Tibial nerve (tissue), 4 donors: ENCODE measurements at regions not wholly inside any gene's neighbourhood (a gene's known extent, or its start where the extent isn't known, plus 50 kb on each side); places are given as distances from the start of the nearest gene placed in this dataset.
"Not testable (repeated sequence)": the region's sequence is repeated elsewhere in the genome, so short reads cannot be mapped to it uniquely, and the experiment has no call there.

Experiments used
- DNase-seq, 2 donors: peaks; one replicate each; pipeline ENCODE4 v3.0.0-alpha.2; 2019; ENCODE audit warnings: low spot score in 2 of 2
- H3K27ac ChIP-seq, 4 donors: fragments of 200-600 bp; sonication (generic) in 3 of 4; one replicate each; pipeline ENCODE4 v1.5.1; 2017 to 2019; ENCODE audit warnings: mild to moderate bottlenecking in 1 of 4
- H3K27me3 ChIP-seq, 2 donors: fragments of 200-600 bp; sonication (generic) in 1 of 2; one replicate each; pipeline versions ENCODE4 v1.5.1 to v1.6.0; 2017 to 2019
- H3K36me3 ChIP-seq, 3 donors: fragments of 200-600 bp; sonication (generic); one replicate each; pipeline ENCODE4 v1.5.1; 2018 to 2019
- H3K4me1 ChIP-seq, 4 donors: fragments of 200-600 bp; sonication (generic) in 3 of 4; one replicate each; pipeline ENCODE4 v1.5.1; 2017 to 2019
- H3K4me3 ChIP-seq, 4 donors: fragments of 200-600 bp; sonication (generic) in 3 of 4; one replicate each; pipeline ENCODE4 v1.5.1; 2017 to 2019; ENCODE audit warnings: mild to moderate bottlenecking in 1 of 4, moderate library complexity in 1 of 4
- H3K9me3 ChIP-seq, 4 donors: fragments of 200-600 bp; sonication (generic) in 3 of 4; one replicate each; pipeline ENCODE4 v1.5.1; 2017 to 2019
- EP300 ChIP-seq, 2 donors: sonication (generic); formaldehyde crosslinking; IDR thresholded peaks; one replicate each; pipeline ENCODE4 v1.6.1; 2017; ENCODE audit warnings: antibody characterized with exemption in 2 of 2, mild to moderate bottlenecking in 1 of 2
- POLR2A ChIP-seq, 2 donors: fragments of 450-650 bp; IDR thresholded peaks; one replicate each; pipeline ENCODE4 v1.6.1; 2017; ENCODE audit warnings: antibody characterized with exemption in 2 of 2, mild to moderate bottlenecking in 2 of 2, moderate library complexity in 2 of 2
- WGBS, 2 donors: methylation state at CpG; one replicate each; pipeline ENCODE4 v1.1.5; 2018; 5-methylcytosine and 5-hydroxymethylcytosine counted together
- TF ChIP-seq, protein P1 (sequence below), 5 experiments: fragments of 200-600 bp in 3 of 5; fragments of 450-650 bp in 2 of 5; sonication (generic) in 3 of 5; IDR thresholded peaks; one replicate each; pipeline ENCODE4 v1.5.1; 2016 to 2019; ENCODE audit warnings: antibody characterized with exemption in 5 of 5, mild to moderate bottlenecking in 3 of 5, moderate library complexity in 2 of 5

DNA sequence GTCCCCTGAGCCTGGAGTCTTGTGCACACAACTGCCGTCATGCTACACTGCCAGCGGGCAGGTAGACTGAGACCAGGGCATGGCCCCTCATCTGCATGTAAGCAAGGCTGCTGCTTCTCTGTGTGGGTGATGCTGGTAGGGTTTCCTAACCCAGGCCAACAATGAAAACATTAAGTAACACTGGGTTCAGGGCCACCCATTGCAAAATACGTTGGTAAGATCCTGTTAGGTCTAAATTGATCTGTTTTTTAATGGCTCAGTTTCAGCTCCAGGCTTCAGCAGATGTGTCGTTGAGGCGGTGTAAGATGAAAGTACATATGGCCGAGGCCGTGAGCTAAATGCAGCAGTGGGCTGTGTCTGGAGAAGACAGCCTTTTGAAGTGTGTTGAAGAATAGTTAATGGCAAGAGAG lies 383.4 kb downstream of the IRS2 start:
- 65 to 75% methylated on average over 7 of the region's 7 CpGs for WGBS, 2 donors
- no peak for DNase-seq
- H3K27me3 ChIP-seq = no peaks in the 10 kb centered on the region
- no peaks in the 10 kb centered on the region for H3K4me1 ChIP-seq
- TF ChIP-seq EP300 (IDR thresholded peaks at IDR 0.05) (no peak), POLR2A (IDR thresholded peaks at IDR 0.05) (no peak)
- TF ChIP-seq, protein P1, sequence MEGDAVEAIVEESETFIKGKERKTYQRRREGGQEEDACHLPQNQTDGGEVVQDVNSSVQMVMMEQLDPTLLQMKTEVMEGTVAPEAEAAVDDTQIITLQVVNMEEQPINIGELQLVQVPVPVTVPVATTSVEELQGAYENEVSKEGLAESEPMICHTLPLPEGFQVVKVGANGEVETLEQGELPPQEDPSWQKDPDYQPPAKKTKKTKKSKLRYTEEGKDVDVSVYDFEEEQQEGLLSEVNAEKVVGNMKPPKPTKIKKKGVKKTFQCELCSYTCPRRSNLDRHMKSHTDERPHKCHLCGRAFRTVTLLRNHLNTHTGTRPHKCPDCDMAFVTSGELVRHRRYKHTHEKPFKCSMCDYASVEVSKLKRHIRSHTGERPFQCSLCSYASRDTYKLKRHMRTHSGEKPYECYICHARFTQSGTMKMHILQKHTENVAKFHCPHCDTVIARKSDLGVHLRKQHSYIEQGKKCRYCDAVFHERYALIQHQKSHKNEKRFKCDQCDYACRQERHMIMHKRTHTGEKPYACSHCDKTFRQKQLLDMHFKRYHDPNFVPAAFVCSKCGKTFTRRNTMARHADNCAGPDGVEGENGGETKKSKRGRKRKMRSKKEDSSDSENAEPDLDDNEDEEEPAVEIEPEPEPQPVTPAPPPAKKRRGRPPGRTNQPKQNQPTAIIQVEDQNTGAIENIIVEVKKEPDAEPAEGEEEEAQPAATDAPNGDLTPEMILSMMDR (IDR thresholded peaks at IDR 0.05) = no peak
- H3K4me3 ChIP-seq = no peak overlapping the region
- H3K27ac ChIP-seq = no peak overlapping the region
- H3K9me3 ChIP-seq = no peaks in the 10 kb centered on the region
- no peaks in the 10 kb centered on the region for H3K36me3 ChIP-seq

DNA sequence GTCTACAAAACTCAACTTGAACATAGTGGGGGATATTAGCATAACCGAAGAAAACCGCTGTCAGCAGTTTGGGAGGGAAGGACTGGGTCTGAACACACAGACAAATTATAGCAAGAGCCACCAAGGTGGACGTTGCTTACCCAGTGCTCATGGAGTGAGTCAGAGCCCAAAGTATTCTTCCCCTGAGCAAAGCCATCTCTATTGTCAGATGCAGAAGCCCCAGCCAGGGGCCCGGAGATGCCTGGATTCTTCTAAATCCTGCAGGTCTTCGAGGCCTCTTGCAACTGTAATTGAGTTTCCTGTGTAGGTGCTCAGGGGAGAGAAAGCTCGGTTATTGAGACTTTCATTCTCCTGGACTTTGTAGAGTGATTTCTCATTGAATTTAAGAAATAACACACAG lies 384.5 kb downstream of the IRS2 start:
- Histone ChIP-seq H3K27me3 (no peaks in the 10 kb centered on the region), H3K36me3 (no peaks in the 10 kb centered on the region), H3K27ac (no peak overlapping the region), H3K4me3 (no peak overlapping the region), H3K4me1 (no peaks in the 10 kb centered on the region), H3K9me3 (no peaks in the 10 kb centered on the region)
- TF ChIP-seq POLR2A (IDR thresholded peaks at IDR 0.05) (no peak), EP300 (IDR thresholded peaks at IDR 0.05) (no peak)
- TF ChIP-seq, protein P1 (IDR thresholded peaks at IDR 0.05) = no peak
- WGBS, 2 donors = 82 to 90% methylated on average over 6 of the region's 6 CpGs
- no peak for DNase-seq

DNA sequence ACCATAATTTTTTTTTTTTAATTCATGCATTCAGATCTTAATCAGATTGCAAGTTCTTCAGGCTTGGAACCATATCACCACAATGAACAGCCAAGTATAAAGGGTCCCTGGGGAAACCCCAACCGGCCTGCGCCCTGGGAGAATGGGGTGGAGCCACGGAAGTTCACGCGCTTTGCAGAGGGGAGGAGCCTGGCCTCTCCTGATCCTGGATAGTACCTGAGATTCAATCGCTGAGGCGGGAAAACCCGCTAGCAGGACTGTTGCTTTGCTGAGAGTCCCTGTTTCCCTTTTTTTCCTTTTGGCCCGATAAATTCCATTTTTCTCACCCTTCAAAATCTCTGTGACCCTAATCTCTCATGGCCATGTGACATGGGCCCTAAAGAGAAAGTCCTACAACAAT lies 385.1 kb downstream of the IRS2 start:
- Histone ChIP-seq H3K27me3 (no peaks in the 10 kb centered on the region), H3K36me3 (no peaks in the 10 kb centered on the region), H3K9me3 (no peaks in the 10 kb centered on the region), H3K4me1 (no peaks in the 10 kb centered on the region), H3K27ac (no peak overlapping the region), H3K4me3 (no peak overlapping the region)
- 79 to 80% methylated on average over 9 of the region's 9 CpGs for WGBS, 2 donors
- DNase-seq = no peak
- no peak for TF ChIP-seq EP300 (IDR thresholded peaks at IDR 0.05)
- no peak for TF ChIP-seq POLR2A (IDR thresholded peaks at IDR 0.05)
- TF ChIP-seq, protein P1 (IDR thresholded peaks at IDR 0.05) = no peak

DNA sequence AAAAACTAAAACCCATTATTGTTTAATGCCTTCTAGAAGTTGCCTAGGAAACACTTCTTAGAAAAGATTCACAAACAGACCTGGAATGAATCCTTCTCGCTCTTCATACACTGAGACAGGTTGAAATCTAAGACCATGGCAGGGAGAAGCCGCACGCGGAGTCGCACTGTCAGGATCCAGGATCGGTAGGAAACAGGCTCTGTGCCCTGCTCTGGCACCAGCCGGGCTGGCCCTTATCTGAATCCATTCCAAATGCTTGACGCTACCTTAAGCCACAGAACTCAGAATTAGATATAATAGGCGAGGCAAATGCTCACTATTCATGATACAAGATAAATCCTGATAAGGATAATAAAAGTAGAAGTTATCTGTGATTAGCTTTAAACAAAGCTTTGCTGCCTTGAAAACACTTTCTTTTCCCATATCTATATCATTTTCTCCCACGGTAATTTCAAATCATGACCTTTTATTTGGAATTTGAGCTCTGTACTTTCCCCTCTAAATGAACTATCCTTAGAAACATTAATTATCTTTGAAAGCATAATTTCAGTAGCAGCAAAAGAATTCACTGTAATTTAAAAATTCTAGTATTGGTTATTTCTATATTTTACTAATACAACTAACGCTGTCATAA lies 385.6 kb downstream of the IRS2 start:
- no peak for DNase-seq
- Histone ChIP-seq H3K27me3 (no peaks in the 10 kb centered on the region), H3K4me1 (no peaks in the 10 kb centered on the region), H3K36me3 (no peaks in the 10 kb centered on the region), H3K9me3 (no peaks in the 10 kb centered on the region), H3K4me3 (peak overlapping the region in 1 of 4 donors; percentile 9), H3K27ac (peak overlapping the region in 1 of 4 donors; percentile 40)
- 86 to 90% methylated on average over 11 of the region's 11 CpGs for WGBS, 2 donors
- TF ChIP-seq EP300 (IDR thresholded peaks at IDR 0.05) = no peak
- TF ChIP-seq POLR2A (IDR thresholded peaks at IDR 0.05) = no peak
- TF ChIP-seq, protein P1 (IDR thresholded peaks at IDR 0.05) = no peak

DNA sequence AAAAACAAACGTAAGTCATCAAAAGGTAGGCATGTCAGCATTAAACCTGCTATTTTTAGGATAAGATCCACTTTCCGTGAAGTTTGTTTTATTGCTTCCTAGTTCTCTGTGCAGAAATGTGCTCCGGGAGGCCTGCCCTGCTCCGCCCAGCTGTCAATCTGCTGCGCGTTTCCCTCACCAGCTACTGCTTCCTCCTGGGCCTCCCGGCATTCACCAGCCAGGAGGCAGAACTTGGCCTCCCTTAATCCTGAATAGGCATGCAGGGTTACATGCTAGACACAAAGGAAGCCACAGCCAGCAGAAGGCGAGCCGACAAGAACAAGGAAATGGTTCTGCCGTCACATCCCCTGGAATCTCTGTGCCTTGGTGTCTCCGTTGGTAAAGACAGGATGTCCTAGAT lies 386.2 kb downstream of the IRS2 start:
- Histone ChIP-seq H3K27me3 (no peaks in the 10 kb centered on the region), H3K9me3 (no peaks in the 10 kb centered on the region), H3K4me1 (no peaks in the 10 kb centered on the region), H3K36me3 (no peaks in the 10 kb centered on the region), H3K4me3 (peak overlapping the region in 1 of 4 donors; percentile 9), H3K27ac (peak overlapping the region in 1 of 4 donors; percentile 40)
- WGBS, 2 donors = 69 to 71% methylated on average over 11 of the region's 11 CpGs
- no peak for DNase-seq
- TF ChIP-seq POLR2A (IDR thresholded peaks at IDR 0.05) (no peak), EP300 (IDR thresholded peaks at IDR 0.05) (no peak)
- TF ChIP-seq, protein P1 (IDR thresholded peaks at IDR 0.05) = no peak

DNA sequence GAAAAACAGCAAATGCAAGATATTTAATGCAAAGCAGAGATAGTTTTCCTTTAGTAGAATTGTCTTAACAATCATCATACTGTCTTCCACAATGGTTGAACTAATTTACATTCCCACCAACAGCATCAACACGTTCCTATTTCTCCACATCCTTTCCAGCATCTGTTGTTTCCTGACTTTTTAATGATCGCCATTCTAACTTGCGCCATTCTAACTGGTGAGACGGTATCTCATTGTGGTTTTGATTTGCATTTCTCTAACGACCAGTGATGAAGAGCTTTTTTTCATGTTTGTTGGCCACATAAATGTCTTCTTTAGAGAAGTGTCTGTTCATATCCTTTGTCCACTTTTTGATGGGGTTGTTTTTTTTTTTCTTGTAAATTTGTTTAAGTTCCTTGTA lies 388.3 kb downstream of the IRS2 start:
- H3K9me3 ChIP-seq, H3K4me3 ChIP-seq, H3K36me3 ChIP-seq, H3K27me3 ChIP-seq, H3K27ac ChIP-seq, DNase-seq, H3K4me1 ChIP-seq: not testable (repeated sequence)
- 68 to 83% methylated on average over 5 of the region's 5 CpGs for WGBS, 2 donors
